ENCODE measurements at regions not wholly inside any gene's neighbourhood (a gene's known extent, or its start where the extent isn't known, plus 50 kb on each side); places are given as distances from the start of the nearest gene placed in this dataset.

GRCh38 chr7:46960970-46961369, 620.9 kb downstream of the TNS3 start:
- no peak for DNase-seq (ENCODE audit: extremely low spot score, unreplicated experiment)
- H3K9me3 Mint-ChIP-seq, result peaks cover 14% of the 10 kb centered on the region

GRCh38 chr7:46957195-46957594, 624.7 kb downstream of the TNS3 start:
- TF ChIP-seq CTCF (conservative IDR thresholded peaks at IDR 0.05), result no peak
- Mint-ChIP-seq H3K4me1 (ENCODE audit: unreplicated experiment) (peaks cover 13% of the 10 kb centered on the region), H3K27me3 (no peaks in the 10 kb centered on the region), H3K9me3 (peaks cover 5% of the 10 kb centered on the region), H3K27ac (no peak overlapping the region), H3K36me3 (no peaks in the 10 kb centered on the region), H3K4me3 (no peak overlapping the region)
- DNase-seq (ENCODE audit: extremely low spot score, unreplicated experiment), result no peak

More at GRCh38 chr7:46960970-46961369, 620.9 kb downstream of the TNS3 start:
- H3K36me3 Mint-ChIP-seq, result no peaks in the 10 kb centered on the region
- no peaks in the 10 kb centered on the region for H3K27me3 Mint-ChIP-seq
- no peak overlapping the region for H3K27ac Mint-ChIP-seq
- no peak overlapping the region for H3K4me3 Mint-ChIP-seq
- no peak for TF ChIP-seq CTCF (conservative IDR thresholded peaks at IDR 0.05)
- no peaks in the 10 kb centered on the region for H3K4me1 Mint-ChIP-seq (ENCODE audit: unreplicated experiment)

GRCh38 chr7:46955531-46955930, 626.4 kb downstream of the TNS3 start:
- TF ChIP-seq CTCF (conservative IDR thresholded peaks at IDR 0.05), result no peak
- Mint-ChIP-seq H3K27ac (no peak overlapping the region), H3K27me3 (no peaks in the 10 kb centered on the region), H3K36me3 (no peaks in the 10 kb centered on the region), H3K9me3 (peaks cover 10% of the 10 kb centered on the region), H3K4me3 (no peak overlapping the region), H3K4me1 (ENCODE audit: unreplicated experiment) (peaks cover 13% of the 10 kb centered on the region)
- no peak for DNase-seq (ENCODE audit: extremely low spot score, unreplicated experiment)

GRCh38 chr7:46954181-46954580, 627.7 kb downstream of the TNS3 start:
- Mint-ChIP-seq H3K4me1 (ENCODE audit: unreplicated experiment) (peaks cover 13% of the 10 kb centered on the region), H3K27ac (no peak overlapping the region), H3K36me3 (no peaks in the 10 kb centered on the region), H3K9me3 (peaks cover 7% of the 10 kb centered on the region), H3K4me3 (no peak overlapping the region), H3K27me3 (no peaks in the 10 kb centered on the region)
- no peak for TF ChIP-seq CTCF (conservative IDR thresholded peaks at IDR 0.05)
- no peak for DNase-seq (ENCODE audit: extremely low spot score, unreplicated experiment)

- Mint-ChIP-seq H3K4me3 (no peak overlapping the region), H3K36me3 (no peaks in the 10 kb centered on the region), H3K9me3 (peaks cover 5% of the 10 kb centered on the region), H3K27me3 (no peaks in the 10 kb centered on the region), H3K27ac (no peak overlapping the region), H3K4me1 (ENCODE audit: unreplicated experiment) (peaks cover 13% of the 10 kb centered on the region)
- no peak for DNase-seq (ENCODE audit: extremely low spot score, unreplicated experiment)
- TF ChIP-seq CTCF (conservative IDR thresholded peaks at IDR 0.05), result no peak
Observed at GRCh38 chr7:46953008-46953407, 628.9 kb downstream of the TNS3 start.
